NCI-H526 (cell line): ENCODE measurements at regions not wholly inside any gene's neighbourhood (a gene's known extent, or its start where the extent isn't known, plus 50 kb on each side); places are given as distances from the start of the nearest gene placed in this dataset.

Experiments
- DNase-seq, 2 experiments: peaks; one replicate each; lab custom pipeline; 2025; lab: John Stamatoyannopoulos, UW

GRCh38 chr2:101556033-101556459 lies 81.1 kb upstream of the RFX8 start:
- no peak for DNase-seq

DNA sequence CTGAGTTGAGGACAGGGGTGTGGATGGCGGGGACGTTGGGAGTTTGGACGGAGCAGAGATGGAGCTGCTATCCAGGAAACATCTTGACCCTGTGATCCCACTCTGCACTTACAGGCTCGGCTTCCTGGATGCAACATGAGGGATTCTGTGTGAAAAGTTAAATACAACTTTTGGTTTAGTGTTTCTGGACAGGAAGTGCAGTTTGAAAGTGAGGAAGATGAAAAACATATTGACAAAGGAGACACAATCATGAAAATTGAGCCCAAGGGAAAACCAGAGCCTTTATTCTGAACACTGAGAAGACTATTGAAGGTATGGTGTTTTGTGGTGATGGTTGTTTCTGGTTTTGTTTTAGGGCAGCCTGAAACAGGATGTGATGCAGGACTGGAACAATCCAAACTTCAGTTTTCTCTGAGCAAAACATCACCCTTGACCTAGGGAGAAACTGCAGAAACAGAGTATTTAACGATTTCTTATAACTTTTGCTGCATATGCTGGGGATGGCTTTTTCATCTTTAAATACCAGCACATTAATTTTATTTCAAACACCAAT lies 76.5 kb upstream of the RFX8 start:
- DNase-seq, result no peak

- DNase-seq, result no peak
Observed at GRCh38 chr2:101550555-101550954, 75.6 kb upstream of the RFX8 start.

GRCh38 chr2:101549371-101549770 lies 74.5 kb upstream of the RFX8 start:
- DNase-seq, result no peak

DNA sequence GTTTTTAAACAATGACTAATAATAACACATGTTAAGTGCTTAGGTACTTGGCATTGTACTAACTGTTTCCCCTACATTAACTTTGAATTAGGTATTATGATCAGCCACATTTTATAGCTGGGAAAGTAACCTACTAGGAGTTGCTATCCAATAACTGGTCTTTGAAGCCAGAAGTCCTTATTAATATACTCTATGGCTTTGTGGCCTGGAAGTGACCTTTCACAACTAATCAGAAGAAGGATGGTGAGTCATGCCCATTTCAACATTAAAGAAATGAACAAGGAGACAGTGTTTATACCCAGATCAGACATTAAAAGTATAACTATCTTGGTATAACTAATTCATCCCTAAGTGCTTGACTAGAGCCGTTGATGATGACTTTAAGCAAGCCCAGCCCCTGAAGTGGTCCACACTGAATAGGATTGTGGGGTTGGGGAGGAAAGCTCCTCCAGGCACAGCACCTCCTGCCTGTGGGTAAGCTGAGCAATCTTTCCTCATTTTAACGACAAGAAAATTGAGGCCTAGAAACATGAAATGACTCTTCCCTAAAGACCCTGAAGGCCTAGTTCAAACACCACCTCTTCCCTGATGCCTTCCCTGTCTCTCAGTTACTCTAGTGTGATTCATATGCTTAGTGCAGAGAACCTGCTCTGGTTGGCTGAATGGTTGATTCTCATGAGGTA lies 71.6 kb upstream of the RFX8 start:
- no peak for DNase-seq

DNA sequence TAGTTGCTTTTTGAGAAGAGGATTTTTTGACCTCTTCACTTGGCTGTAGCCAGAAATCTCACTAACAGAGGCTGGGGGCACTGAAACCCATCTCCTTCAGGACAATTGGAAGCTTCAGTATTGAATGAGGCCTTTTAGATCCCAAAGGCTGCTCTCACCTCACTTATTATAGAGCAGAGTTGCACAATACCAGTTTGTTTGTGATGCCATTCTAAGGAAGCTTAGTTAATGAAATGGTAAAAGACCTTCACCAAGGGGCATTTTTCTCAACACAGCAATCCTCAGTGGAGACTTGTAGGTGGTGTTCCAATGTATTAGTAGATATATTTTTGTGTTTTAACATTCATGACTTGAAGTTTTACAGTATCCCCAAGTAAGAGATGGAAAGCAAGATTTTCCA lies 71.0 kb upstream of the RFX8 start:
- no peak for DNase-seq

DNA sequence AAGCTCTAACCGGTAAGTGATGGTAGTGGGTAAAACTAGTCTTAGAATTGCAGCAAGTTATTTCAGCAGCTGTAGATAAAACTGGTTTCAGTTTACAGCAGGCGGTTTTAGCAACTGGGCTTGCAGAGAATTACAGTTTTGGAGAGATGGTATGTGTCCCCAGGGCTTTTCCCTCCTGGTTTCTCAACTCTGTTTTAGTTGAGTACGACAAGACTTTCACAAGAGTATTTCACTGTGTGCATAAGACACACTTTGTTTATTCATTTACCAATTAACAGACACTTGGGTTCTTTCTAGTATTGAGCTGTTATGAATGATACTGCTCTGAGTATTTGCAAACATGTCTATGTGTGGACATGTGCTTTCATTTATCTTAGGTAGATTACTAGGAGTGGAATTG lies 65.6 kb upstream of the RFX8 start:
- no peak for DNase-seq

- no peak for DNase-seq
Observed at GRCh38 chr2:101538076-101538475, 63.2 kb upstream of the RFX8 start.

GRCh38 chr2:101534149-101534611 lies 59.3 kb upstream of the RFX8 start:
- DNase-seq, result no peak

DNA sequence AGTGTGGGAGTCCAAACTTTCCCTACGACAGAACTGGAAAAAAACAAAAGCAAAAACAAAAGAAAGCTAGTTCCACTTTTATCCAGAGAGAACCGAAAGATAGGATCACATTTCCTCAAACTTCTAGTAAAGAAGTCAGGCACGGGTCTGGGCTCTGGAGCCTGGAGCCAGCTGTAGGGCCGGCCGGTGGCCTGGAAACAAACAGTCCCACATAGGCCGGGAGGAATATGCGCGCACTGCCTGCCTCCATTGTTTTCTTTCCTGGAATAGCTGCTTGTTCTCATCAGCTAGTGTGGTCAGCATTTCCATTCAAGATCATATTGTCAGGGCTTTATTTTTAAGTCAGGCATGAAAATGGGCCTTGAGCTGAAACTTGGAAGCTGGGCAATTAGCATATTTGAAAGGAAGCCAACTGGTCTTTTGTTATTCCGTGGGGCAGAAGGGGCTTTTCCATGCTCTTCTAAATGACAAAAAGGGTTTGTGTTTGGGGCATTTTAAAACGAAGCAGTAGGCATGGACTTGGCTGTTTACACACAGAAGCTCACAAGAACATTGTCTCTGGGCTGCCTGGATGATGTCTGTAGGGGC lies 58.7 kb upstream of the RFX8 start:
- no peak for DNase-seq

DNA sequence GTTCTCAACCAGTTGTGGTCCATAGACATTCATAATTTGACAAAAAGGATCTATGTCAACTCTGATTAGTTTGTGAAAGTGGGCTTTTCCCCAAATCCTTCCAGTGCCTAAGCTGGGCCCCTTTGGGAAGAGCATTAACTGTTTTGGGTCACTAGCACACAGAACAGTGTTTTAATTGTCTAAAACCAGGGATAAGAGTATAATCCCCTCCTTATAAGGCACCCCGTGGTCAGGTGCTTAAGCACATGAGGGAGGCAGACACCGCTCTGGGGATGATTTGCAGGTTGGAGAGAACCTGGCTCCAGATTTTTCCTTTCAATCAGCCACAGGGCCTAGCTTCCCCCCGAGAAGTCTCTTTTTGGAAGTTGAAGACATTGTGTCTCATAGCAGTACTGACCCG lies 53.6 kb upstream of the RFX8 start:
- DNase-seq, result no peak

GRCh38 chr2:101524806-101525430 lies 50.0 kb upstream of the RFX8 start:
- DNase-seq, result no peak
